ENCODE measurements at regions not wholly inside any gene's neighbourhood (a gene's known extent, or its start where the extent isn't known, plus 50 kb on each side); places are given as distances from the start of the nearest gene placed in this dataset.

DNA sequence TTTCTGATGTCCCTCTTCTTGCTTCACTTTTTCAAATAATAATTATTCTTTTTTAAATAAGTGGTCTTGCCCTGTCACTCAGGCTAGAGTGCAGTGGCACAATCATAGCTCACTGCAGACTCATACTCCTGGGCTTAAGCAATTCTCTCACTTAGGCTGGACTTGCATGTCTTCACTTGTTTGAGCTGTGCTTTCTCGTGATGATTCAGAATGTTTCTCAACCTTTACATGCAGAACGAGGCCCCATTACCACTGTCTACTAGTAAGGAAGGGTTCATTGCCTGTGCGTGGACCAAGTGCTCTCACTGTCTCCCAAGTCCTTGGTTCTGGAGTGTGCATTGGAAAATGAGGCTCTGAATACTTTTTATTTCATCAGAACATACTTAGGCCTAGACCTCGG is 468.6 kb upstream of the COBL start:
- Histone ChIP-seq H3K27ac (no peak overlapping the region), H3K36me3 (no peaks in the 10 kb centered on the region), H3K9me3 (no peaks in the 10 kb centered on the region), H3K4me1 (no peaks in the 10 kb centered on the region), H3K27me3 (no peaks in the 10 kb centered on the region), H3K4me3 (no peak overlapping the region)
- no peak for DNase-seq
- 86 to 91% methylated on average over 4 of the region's 4 CpGs for WGBS, 2 donors
- TF ChIP-seq, protein P1, sequence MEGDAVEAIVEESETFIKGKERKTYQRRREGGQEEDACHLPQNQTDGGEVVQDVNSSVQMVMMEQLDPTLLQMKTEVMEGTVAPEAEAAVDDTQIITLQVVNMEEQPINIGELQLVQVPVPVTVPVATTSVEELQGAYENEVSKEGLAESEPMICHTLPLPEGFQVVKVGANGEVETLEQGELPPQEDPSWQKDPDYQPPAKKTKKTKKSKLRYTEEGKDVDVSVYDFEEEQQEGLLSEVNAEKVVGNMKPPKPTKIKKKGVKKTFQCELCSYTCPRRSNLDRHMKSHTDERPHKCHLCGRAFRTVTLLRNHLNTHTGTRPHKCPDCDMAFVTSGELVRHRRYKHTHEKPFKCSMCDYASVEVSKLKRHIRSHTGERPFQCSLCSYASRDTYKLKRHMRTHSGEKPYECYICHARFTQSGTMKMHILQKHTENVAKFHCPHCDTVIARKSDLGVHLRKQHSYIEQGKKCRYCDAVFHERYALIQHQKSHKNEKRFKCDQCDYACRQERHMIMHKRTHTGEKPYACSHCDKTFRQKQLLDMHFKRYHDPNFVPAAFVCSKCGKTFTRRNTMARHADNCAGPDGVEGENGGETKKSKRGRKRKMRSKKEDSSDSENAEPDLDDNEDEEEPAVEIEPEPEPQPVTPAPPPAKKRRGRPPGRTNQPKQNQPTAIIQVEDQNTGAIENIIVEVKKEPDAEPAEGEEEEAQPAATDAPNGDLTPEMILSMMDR (IDR thresholded peaks at IDR 0.05) = no peak
- TF ChIP-seq EP300 (IDR thresholded peaks at IDR 0.05) (no peak), POLR2AphosphoS5 (IDR thresholded peaks at IDR 0.05) (no peak), POLR2A (IDR thresholded peaks at IDR 0.05) (no peak)
- intact Hi-C loops (cut with DNase I) = no loop called here

DNA sequence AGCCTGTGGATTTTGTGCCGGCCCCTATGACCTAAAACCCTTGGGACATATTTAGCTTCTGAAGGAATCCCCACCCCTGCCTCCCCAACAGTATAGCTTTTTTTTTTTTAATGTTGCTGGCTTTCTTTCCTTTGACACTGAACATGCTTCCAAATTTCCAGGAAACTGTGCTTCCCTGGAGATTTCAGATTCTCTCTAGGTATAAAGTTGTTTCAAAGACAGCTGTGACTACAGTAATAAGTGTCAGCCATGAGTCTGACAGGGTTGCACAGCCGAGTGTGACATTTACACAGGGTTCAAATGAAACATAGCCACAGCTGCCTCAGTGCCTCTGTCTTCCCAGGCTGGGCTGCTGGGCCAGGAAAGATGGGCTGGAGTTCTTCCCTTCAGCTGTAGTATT is 466.6 kb upstream of the COBL start:
- H3K27ac ChIP-seq = no peak overlapping the region
- TF ChIP-seq EP300 (IDR thresholded peaks at IDR 0.05) = no peak
- no peak for TF ChIP-seq POLR2A (IDR thresholded peaks at IDR 0.05)
- TF ChIP-seq, protein P1 (IDR thresholded peaks at IDR 0.05) = no peak
- no peak for TF ChIP-seq POLR2AphosphoS5 (IDR thresholded peaks at IDR 0.05)
- intact Hi-C loops (cut with DNase I) = no loop called here
- H3K4me3 ChIP-seq = no peak overlapping the region
- no peaks in the 10 kb centered on the region for H3K36me3 ChIP-seq
- no peaks in the 10 kb centered on the region for H3K27me3 ChIP-seq
- DNase-seq = no peak
- no peaks in the 10 kb centered on the region for H3K9me3 ChIP-seq
- no peaks in the 10 kb centered on the region for H3K4me1 ChIP-seq
- 69 to 84% methylated on average over 2 of the region's 2 CpGs for WGBS, 2 donors

DNA sequence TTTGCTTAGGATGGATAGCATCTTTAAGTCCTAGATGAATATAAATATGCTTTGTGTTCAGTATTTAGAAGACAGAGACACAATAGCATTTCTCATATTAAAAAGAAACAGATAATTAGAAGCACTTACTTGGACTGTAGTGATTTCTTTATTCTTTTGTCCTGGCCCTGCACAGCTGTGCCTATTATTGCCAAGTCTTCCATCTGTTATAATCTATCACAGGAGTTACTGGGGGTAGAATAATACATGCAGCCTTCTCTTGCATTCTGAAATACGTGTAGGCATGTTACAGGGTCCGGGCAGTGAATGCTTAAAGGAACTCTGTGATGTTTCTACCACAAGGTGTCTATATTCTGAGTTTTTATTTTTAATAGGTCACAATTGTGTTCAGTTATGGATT is 461.5 kb upstream of the COBL start:
- Histone ChIP-seq H3K9me3 (no peaks in the 10 kb centered on the region), H3K4me1 (no peaks in the 10 kb centered on the region), H3K27me3 (no peaks in the 10 kb centered on the region), H3K27ac (no peak overlapping the region), H3K36me3 (no peaks in the 10 kb centered on the region), H3K4me3 (no peak overlapping the region)
- 85 to 92% methylated on average over 2 of the region's 2 CpGs for WGBS, 2 donors
- TF ChIP-seq, protein P1 (IDR thresholded peaks at IDR 0.05) = no peak
- TF ChIP-seq POLR2AphosphoS5 (IDR thresholded peaks at IDR 0.05) = no peak
- TF ChIP-seq EP300 (IDR thresholded peaks at IDR 0.05) = no peak
- TF ChIP-seq POLR2A (IDR thresholded peaks at IDR 0.05) = no peak
- intact Hi-C loops (cut with DNase I) = no loop called here
- no peak for DNase-seq

DNA sequence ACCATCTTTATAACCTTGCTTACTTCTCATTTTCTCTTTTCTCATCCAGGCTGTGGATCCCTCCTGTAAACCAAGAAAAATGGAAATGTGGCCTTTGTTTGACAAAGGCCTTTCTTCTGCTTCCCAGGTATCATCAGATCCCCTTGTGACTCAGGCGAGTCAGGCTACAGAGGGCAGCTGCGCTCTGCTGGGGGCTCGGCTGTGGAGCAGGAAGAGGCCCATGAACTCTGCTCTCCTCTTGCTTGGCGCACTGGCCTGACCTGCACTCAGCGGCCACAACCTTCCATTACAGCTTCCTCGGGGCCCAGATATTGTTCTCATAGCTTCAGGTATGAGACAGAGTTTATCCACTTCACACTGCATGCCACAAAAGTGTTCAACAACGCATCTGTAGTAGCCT is 457.6 kb upstream of the COBL start:
- intact Hi-C loops (cut with DNase I) = no loop called here
- TF ChIP-seq, protein P1 (IDR thresholded peaks at IDR 0.05) = no peak
- TF ChIP-seq POLR2A (IDR thresholded peaks at IDR 0.05) (no peak), POLR2AphosphoS5 (IDR thresholded peaks at IDR 0.05) (no peak)
- Histone ChIP-seq H3K36me3 (no peaks in the 10 kb centered on the region), H3K27me3 (no peaks in the 10 kb centered on the region), H3K4me1 (no peaks in the 10 kb centered on the region), H3K9me3 (no peaks in the 10 kb centered on the region), H3K4me3 (no peak overlapping the region), H3K27ac (no peak overlapping the region)
- DNase-seq = no peak
- 79 to 87% methylated on average over 7 of the region's 7 CpGs for WGBS, 2 donors

DNA sequence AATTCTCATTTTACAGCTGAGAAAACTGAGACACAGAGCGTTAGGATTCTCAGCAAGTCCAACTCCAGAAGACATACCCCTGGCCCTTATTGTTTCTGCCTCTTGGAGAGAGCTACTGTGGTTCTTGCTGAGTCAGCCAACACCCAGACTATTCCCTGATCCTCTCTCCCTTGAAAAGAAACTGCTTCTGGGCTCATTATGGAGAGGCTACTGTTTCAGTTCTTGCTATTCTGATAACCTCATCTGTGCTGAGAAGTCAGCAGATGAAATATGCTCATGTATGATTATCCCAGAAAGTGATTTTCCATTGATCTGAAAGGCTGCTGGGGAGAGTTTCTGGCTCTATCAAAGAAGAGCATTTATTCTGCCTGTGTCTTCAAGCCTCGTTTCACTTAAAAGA is 455.6 kb upstream of the COBL start:
- H3K4me1 ChIP-seq = no peaks in the 10 kb centered on the region
- no peak for TF ChIP-seq POLR2AphosphoS5 (IDR thresholded peaks at IDR 0.05)
- H3K9me3 ChIP-seq = no peaks in the 10 kb centered on the region
- no peak for DNase-seq
- no peak overlapping the region for H3K27ac ChIP-seq
- H3K27me3 ChIP-seq = no peaks in the 10 kb centered on the region
- H3K4me3 ChIP-seq = no peak overlapping the region
- WGBS, 2 donors = 79 to 86% methylated on average over 2 of the region's 2 CpGs
- no peaks in the 10 kb centered on the region for H3K36me3 ChIP-seq
- intact Hi-C loops (cut with DNase I) = no loop called here

All from sigmoid colon (tissue), 6 donors.